Memory B cell (primary cell): ENCODE measurements at regions not wholly inside any gene's neighbourhood (a gene's known extent, or its start where the extent isn't known, plus 50 kb on each side); places are given as distances from the start of the nearest gene placed in this dataset.
"Not testable (repeated sequence)": the region's sequence is repeated elsewhere in the genome, so short reads cannot be mapped to it uniquely, and the experiment has no call there.

Experiments
- ATAC-seq: fragments of 150-1000 bp; cut with Tn5 transposase; 2 replicates; pipeline ENCODE4 v1.10.0; 2021; ENCODE audit warnings: low read depth, mild to moderate bottlenecking, moderate library complexity
- DNase-seq, 2 donors: peaks; one replicate each; pipeline ENCODE4 v3.0.0; 2022; ENCODE audit warnings: low spot score in 2 of 2
- H3K27ac Mint-ChIP-seq: one replicate; pipeline ENCODE4 v1.8.0; 2022; ENCODE audit warnings: mild to moderate bottlenecking, moderate library complexity, mixed read lengths
- H3K27me3 Mint-ChIP-seq: one replicate; pipeline ENCODE4 v1.8.0; 2022; ENCODE audit warnings: mixed read lengths
- H3K36me3 Mint-ChIP-seq: one replicate; pipeline ENCODE4 v1.8.0; 2022; ENCODE audit warnings: mild to moderate bottlenecking, mixed read lengths
- H3K4me1 Mint-ChIP-seq: one replicate; pipeline ENCODE4 v1.8.0; 2022; ENCODE audit warnings: mixed read lengths
- H3K4me3 Mint-ChIP-seq: one replicate; pipeline ENCODE4 v1.8.0; 2022; ENCODE audit warnings: mild to moderate bottlenecking, moderate library complexity, mixed read lengths
- H3K9me3 Mint-ChIP-seq: one replicate; pipeline ENCODE4 v1.8.0; 2022; ENCODE audit warnings: mixed read lengths

- H3K9me3 Mint-ChIP-seq, result peaks cover 6% of the 10 kb centered on the region
- no peak for ATAC-seq
- no peak overlapping the region for H3K4me3 Mint-ChIP-seq
- no peak for DNase-seq
- H3K4me1 Mint-ChIP-seq, result no peaks in the 10 kb centered on the region
- no peak overlapping the region for H3K27ac Mint-ChIP-seq
- no peaks in the 10 kb centered on the region for H3K36me3 Mint-ChIP-seq
- no peaks in the 10 kb centered on the region for H3K27me3 Mint-ChIP-seq
These were observed 1033.6 kb downstream of the SLITRK5 start for GRCh38 chr13:88704600-88705275.

DNA sequence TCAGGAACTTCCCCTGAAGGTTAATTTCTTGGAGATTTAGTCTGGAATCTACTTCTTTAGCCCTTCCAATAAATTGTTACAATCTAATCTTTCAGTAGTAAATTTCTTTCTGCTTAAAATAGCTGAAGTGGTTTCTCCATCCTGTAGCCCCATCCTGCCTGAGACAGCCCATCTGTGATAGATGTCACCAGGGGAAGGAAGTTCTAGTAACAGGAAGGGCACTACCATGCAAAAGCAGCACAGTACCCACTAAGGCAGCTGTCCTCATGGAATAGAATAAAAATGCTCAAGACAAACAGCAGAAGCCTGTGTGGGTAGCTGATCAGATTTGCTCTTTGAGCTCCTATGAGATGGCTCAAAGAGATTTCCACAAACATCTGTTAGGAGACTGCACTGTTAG lies 1036.5 kb downstream of the SLITRK5 start:
- Mint-ChIP-seq H3K4me3 (no peak overlapping the region), H3K27ac (no peak overlapping the region), H3K27me3 (no peaks in the 10 kb centered on the region), H3K9me3 (peaks cover 5% of the 10 kb centered on the region), H3K4me1 (no peaks in the 10 kb centered on the region), H3K36me3 (no peaks in the 10 kb centered on the region)
- ATAC-seq, result no peak
- DNase-seq, result no peak

DNA sequence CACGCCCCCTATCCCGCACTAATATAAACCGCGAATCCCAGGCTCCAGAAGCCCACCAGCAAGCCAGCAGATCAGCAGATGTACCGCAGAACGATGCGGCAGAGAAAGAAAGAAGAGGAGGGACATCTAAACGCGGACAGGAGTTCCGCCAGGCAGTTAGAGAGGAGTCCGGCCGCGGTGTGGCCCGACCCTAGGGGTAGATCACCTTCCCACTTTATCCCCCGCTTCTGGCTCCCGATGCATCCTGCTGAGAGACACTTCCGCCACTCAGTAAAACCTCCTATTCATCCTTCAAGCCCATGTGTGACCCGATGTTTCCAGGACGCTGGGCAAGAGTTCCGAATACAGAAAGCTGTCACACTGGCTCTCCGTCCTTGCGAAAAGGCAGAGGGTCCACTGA lies 1046.8 kb downstream of the SLITRK5 start:
- no peak for ATAC-seq
- no peaks in the 10 kb centered on the region for H3K36me3 Mint-ChIP-seq
- no peak overlapping the region for H3K27ac Mint-ChIP-seq

DNA sequence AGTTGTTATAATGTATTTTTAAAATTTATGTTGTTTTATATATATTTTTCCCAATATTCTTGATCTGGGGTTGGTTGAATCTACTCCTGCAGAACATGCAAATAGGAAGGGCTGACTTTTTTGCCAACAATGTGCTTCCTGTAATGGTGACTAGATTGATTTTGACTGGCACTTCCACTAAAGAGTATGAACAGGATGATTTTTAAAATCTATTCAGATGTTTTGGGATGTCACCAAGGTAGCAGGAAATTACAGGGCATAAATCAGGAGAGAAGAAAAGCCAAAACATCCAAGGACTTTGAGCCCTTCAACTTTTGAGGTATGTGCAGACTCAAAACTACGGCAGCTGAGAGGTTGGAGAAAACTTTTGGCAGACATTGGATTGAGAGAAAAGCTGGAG lies 1047.6 kb downstream of the SLITRK5 start:
- no peaks in the 10 kb centered on the region for H3K36me3 Mint-ChIP-seq
- DNase-seq (no peak), ATAC-seq (no peak)
- no peaks in the 10 kb centered on the region for H3K27me3 Mint-ChIP-seq
- no peak overlapping the region for H3K27ac Mint-ChIP-seq
- peaks cover 15% of the 10 kb centered on the region for H3K9me3 Mint-ChIP-seq
- no peak overlapping the region for H3K4me3 Mint-ChIP-seq
- no peaks in the 10 kb centered on the region for H3K4me1 Mint-ChIP-seq

More for the DNA sequence above, 1046.8 kb downstream of the SLITRK5 start:
- no peak for DNase-seq
- H3K4me1 Mint-ChIP-seq, result no peaks in the 10 kb centered on the region
- H3K4me3 Mint-ChIP-seq, result no peak overlapping the region
- peaks cover 10% of the 10 kb centered on the region for H3K9me3 Mint-ChIP-seq
- no peaks in the 10 kb centered on the region for H3K27me3 Mint-ChIP-seq

DNA sequence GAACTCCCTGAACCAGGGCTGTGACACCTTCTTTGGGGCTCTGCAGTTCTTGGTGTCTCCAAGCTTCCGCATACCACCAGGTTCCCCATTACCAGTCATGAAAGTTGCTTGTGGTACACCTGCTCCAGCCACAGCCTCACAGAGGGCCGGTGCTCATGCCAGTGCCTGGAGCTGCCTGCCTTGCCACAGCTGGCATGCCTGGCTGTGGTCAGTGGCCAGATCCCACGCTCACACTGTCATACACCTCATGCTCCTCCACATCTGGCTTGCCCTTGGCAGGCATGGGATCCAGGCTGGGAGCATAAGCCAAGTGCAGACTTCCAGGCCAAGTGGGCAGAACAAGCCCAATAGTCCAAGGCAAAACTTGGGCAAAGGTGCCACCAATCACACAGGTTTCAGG lies 1054.9 kb downstream of the SLITRK5 start:
- no peaks in the 10 kb centered on the region for H3K27me3 Mint-ChIP-seq
- no peak for ATAC-seq
- no peak overlapping the region for H3K4me3 Mint-ChIP-seq
- H3K4me1 Mint-ChIP-seq, result no peaks in the 10 kb centered on the region
- H3K36me3 Mint-ChIP-seq, result no peaks in the 10 kb centered on the region
- no peak overlapping the region for H3K27ac Mint-ChIP-seq
- no peak for DNase-seq
- peaks cover 9% of the 10 kb centered on the region for H3K9me3 Mint-ChIP-seq

- ATAC-seq, H3K27ac Mint-ChIP-seq, H3K27me3 Mint-ChIP-seq, H3K36me3 Mint-ChIP-seq, H3K4me1 Mint-ChIP-seq, H3K9me3 Mint-ChIP-seq, DNase-seq, H3K4me3 Mint-ChIP-seq: not testable (repeated sequence)
These were observed 1056.1 kb downstream of the SLITRK5 start for GRCh38 chr13:88727236-88727635.

- no peaks in the 10 kb centered on the region for H3K36me3 Mint-ChIP-seq
- H3K4me3 Mint-ChIP-seq, result no peak overlapping the region
- H3K4me1 Mint-ChIP-seq, result no peaks in the 10 kb centered on the region
- H3K27ac Mint-ChIP-seq, result no peak overlapping the region
- DNase-seq, result no peak
- H3K9me3 Mint-ChIP-seq, result peaks cover 4% of the 10 kb centered on the region
- H3K27me3 Mint-ChIP-seq, result no peaks in the 10 kb centered on the region
- no peak for ATAC-seq
These were observed 1058.4 kb downstream of the SLITRK5 start for GRCh38 chr13:88729605-88730004.

DNA sequence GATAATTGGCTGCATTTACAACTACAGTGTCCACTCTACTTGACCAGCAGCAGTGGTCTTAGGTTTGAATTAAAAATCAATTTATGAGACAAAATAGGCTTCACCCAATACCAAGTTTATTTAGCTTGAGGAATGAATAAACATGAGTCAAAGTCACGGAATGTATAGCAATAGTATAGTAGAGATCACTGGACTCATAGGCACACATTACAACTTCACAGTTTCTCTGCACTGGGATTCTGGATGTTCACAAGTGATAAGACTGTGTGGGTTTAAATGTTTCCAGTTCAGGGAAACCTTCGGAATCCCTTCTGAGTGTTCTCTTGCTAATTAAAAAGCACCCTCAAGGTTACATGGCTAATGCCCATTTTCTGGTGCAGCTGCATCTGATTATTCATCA lies 1064.9 kb downstream of the SLITRK5 start:
- Mint-ChIP-seq H3K27me3 (no peaks in the 10 kb centered on the region), H3K4me1 (no peaks in the 10 kb centered on the region), H3K36me3 (no peaks in the 10 kb centered on the region), H3K4me3 (no peak overlapping the region), H3K9me3 (peaks cover 5% of the 10 kb centered on the region), H3K27ac (no peak overlapping the region)
- no peak for DNase-seq
- ATAC-seq, result no peak

DNA sequence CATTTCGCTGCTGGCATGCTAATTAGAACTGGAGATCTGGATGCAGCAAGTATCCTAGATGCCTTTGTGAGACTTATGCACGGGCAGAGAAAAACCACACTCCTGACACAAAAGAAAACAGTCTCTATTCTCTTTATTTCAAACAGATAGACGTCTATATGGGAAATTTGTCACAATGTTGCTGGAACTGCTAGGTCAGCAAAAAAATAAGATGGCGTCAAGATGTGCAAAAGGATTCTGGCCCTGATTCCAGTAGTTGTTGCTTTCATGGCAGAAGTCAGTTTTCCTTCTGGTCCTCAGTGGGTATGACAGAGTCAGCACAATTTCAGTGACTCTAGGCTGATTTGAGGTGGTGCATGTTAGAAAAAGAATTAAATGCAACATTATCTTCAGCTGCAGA lies 1068.0 kb downstream of the SLITRK5 start:
- no peak for ATAC-seq
- H3K4me1 Mint-ChIP-seq, result no peaks in the 10 kb centered on the region
- H3K9me3 Mint-ChIP-seq, result peaks cover 7% of the 10 kb centered on the region

GRCh38 chr13:88744289-88744688 lies 1073.1 kb downstream of the SLITRK5 start:
- H3K9me3 Mint-ChIP-seq, result peaks cover 2% of the 10 kb centered on the region
- H3K4me1 Mint-ChIP-seq, result no peaks in the 10 kb centered on the region
- no peak overlapping the region for H3K27ac Mint-ChIP-seq
- ATAC-seq (no peak), DNase-seq (no peak)
- no peaks in the 10 kb centered on the region for H3K36me3 Mint-ChIP-seq
- no peaks in the 10 kb centered on the region for H3K27me3 Mint-ChIP-seq
- no peak overlapping the region for H3K4me3 Mint-ChIP-seq

More for the DNA sequence above, 1068.0 kb downstream of the SLITRK5 start:
- Mint-ChIP-seq H3K4me3 (no peak overlapping the region), H3K36me3 (no peaks in the 10 kb centered on the region), H3K27me3 (no peaks in the 10 kb centered on the region), H3K27ac (no peak overlapping the region)
- no peak for DNase-seq

GRCh38 chr13:88745011-88745410 lies 1073.8 kb downstream of the SLITRK5 start:
- Mint-ChIP-seq H3K4me1 (no peaks in the 10 kb centered on the region), H3K36me3 (no peaks in the 10 kb centered on the region), H3K27me3 (no peaks in the 10 kb centered on the region), H3K27ac (no peak overlapping the region), H3K4me3 (no peak overlapping the region), H3K9me3 (peaks cover 2% of the 10 kb centered on the region)
- DNase-seq (no peak), ATAC-seq (no peak)

- no peaks in the 10 kb centered on the region for H3K36me3 Mint-ChIP-seq
- DNase-seq (no peak), ATAC-seq (no peak)
- H3K9me3 Mint-ChIP-seq, result peaks cover 4% of the 10 kb centered on the region
- no peak overlapping the region for H3K4me3 Mint-ChIP-seq
- H3K27ac Mint-ChIP-seq, result no peak overlapping the region
- no peaks in the 10 kb centered on the region for H3K4me1 Mint-ChIP-seq
- H3K27me3 Mint-ChIP-seq, result no peaks in the 10 kb centered on the region
These were observed 1080.9 kb downstream of the SLITRK5 start for GRCh38 chr13:88752041-88752440.

GRCh38 chr13:88754141-88754540 lies 1083.0 kb downstream of the SLITRK5 start:
- Mint-ChIP-seq H3K4me1 (no peaks in the 10 kb centered on the region), H3K9me3 (peaks cover 9% of the 10 kb centered on the region), H3K27ac (no peak overlapping the region), H3K4me3 (no peak overlapping the region), H3K36me3 (no peaks in the 10 kb centered on the region), H3K27me3 (no peaks in the 10 kb centered on the region)
- ATAC-seq (no peak), DNase-seq (no peak)

GRCh38 chr13:88761145-88761544 lies 1090.0 kb downstream of the SLITRK5 start:
- Mint-ChIP-seq H3K36me3 (no peaks in the 10 kb centered on the region), H3K27ac (no peak overlapping the region), H3K4me1 (no peaks in the 10 kb centered on the region), H3K4me3 (no peak overlapping the region), H3K9me3 (peaks cover 11% of the 10 kb centered on the region), H3K27me3 (no peaks in the 10 kb centered on the region)
- ATAC-seq (no peak), DNase-seq (no peak)

GRCh38 chr13:88764103-88764502 lies 1092.9 kb downstream of the SLITRK5 start:
- ATAC-seq (no peak), DNase-seq (no peak)
- Mint-ChIP-seq H3K4me1 (no peaks in the 10 kb centered on the region), H3K36me3 (no peaks in the 10 kb centered on the region), H3K9me3 (peaks cover 6% of the 10 kb centered on the region), H3K27me3 (no peaks in the 10 kb centered on the region), H3K27ac (no peak overlapping the region), H3K4me3 (no peak overlapping the region)
